GM12873 (cell line): ENCODE measurements at regions not wholly inside any gene's neighbourhood (a gene's known extent, or its start where the extent isn't known, plus 50 kb on each side); places are given as distances from the start of the nearest gene placed in this dataset.

Source experiments
- CTCF ChIP-seq: IDR thresholded peaks from 2 replicates; pipeline ENCODE4 v1.5.1; 2012; ENCODE audit warnings: low read depth, mild to moderate bottlenecking, moderate library complexity, low read length, control low read depth; ENCODE audit not compliant: insufficient read depth; ENCODE audit errors: missing control alignments

DNA sequence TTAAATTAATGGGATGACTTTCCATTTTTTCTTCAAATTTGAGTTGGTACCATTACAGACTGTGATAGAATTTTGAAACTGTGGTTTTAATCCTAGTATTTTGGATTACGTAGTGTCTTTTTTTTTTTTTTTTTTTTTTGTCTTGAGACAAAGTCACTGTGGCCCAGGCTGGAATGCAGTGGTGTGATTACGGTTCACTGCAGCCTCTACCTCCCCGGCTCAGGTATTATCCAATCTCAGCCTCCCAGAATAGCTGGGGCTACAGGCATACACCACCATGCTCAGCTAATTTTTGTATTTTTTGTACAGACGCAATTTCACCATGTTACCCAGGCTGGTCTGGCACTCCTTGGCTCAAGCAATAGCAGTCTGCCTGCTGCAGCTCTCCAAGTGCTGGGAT lies 87.1 kb downstream of the SOX4 start:
- no peak for TF ChIP-seq CTCF

DNA sequence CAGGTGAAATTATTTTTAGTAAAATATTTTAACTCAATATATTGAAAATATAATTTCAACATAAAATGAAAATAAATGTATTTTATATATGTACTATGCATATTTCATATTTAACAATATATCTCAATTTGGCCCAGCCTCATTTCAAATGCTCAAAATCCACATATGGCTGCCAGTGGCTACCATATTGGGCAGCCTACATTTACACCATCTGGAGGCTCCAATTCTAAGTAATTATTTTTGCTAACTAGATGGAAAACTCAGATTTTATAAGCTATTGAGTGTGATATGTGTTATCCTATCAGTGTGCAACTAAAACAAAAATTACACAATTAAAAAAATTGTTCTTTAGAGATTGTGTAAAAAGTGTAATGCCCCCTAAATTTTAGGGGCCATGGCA lies 96.9 kb downstream of the SOX4 start:
- TF ChIP-seq CTCF = no peak

DNA sequence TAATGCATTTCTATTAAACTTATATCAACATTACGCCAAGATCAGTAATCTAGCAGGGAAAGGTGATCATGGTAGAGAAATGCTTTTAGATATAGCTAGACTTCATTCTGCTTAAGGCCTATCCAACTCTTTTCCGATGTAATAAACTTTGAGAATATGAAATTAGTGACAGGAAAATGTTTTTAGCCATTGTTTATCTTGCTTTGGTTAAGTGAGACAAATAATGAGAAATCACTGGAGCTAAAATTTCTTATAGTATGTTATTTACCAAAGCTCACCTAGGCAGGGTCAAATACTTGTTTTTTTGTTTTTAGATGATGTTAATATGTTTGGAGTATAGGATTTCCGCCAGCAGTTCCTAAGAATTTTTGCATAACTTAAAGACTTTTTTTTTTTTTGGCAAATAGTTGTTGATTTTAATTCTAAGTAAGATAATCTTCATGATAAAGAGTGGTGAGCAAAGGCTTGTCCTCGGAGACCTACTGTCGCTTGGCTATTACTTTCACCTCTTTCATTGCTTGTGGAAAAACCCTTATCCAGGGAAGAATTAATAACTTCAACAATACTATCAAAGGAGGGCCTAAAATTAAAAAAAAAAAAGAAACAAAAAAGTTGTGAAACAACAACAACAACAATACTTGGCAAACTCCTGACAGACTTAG lies 98.3 kb downstream of the SOX4 start:
- TF ChIP-seq CTCF = no peak

DNA sequence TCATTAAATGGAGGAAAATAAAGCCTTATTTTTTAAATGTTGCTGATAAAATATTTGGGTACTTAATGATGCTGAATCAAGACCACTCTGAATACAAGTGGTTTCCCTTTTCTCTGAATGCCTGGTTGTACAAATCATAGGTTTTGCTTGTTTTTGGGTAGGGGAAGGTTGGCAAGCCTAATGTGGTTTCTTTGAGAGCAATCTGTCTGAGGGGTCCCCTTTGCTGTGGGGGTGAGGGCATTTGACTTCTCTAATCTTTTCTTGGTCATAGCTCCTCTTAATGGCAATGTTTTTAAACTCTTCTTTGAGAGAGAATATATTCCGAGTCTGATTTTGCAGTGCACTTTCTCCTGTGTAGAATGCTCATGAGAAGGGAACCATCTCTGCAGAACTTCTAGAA lies 99.2 kb downstream of the SOX4 start:
- TF ChIP-seq CTCF = no peak

DNA sequence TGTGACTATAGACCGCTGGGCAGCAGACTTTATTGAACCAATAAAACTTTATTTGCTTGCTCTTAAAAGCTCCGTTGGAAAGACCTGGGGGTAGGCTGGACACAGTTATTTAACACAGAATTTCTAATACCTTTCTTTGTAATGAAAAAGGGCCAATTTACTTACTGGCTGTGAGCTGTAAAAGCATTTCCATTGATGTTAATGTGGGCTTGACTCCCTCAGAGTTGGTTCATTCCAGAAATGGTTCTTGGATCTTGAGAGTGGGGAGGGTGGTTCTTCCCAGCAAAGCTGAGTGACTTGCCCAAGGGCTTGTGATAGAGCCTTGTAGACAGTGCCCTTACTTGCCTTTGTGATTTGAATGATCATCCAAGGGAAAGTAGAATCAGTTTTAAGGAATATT lies 100.6 kb downstream of the SOX4 start:
- TF ChIP-seq CTCF = no peak

- no peak for TF ChIP-seq CTCF
Measured at GRCh38 chr6:21707524-21708319, 114.2 kb downstream of the SOX4 start.

- no peak for TF ChIP-seq CTCF
Measured at GRCh38 chr6:21708320-21708580, 114.7 kb downstream of the SOX4 start.
